HepG2 (cell line): ENCODE measurements at regions not wholly inside any gene's neighbourhood (a gene's known extent, or its start where the extent isn't known, plus 50 kb on each side); places are given as distances from the start of the nearest gene placed in this dataset.

Experiments
- ATAC-seq: fragments of 200-7000 bp; cut with Tn5 transposase; 3 replicates; pipeline ENCODE4 v1.9.1; 2020; ENCODE audit warnings: mild to moderate bottlenecking, moderate library complexity
- BruUV-seq: library from RNA; stranded (reverse); fragments of 400-500 nt; replicated peaks from 2 replicates; lab custom pipeline; 2021; lab: Mats Ljungman, UMichigan
- CTCF ChIA-PET: fragments of 300-600 bp; formaldehyde crosslinking; extraction: SDS; loops from one replicate; lab custom pipeline; 2021; ENCODE audit warnings: low total read pairs, inconsistent platforms, low intra/inter-chr PET ratio; lab: Yijun Ruan, JAX
- POLR2A ChIA-PET: fragments of 350-600 bp; sonication (Branson Sonifier 250); formaldehyde crosslinking; loops from one replicate; lab custom pipeline; 2020; ENCODE audit warnings: antibody characterized with exemption, inconsistent platforms; lab: Yijun Ruan, JAX
- DNase-seq: peaks from one replicate; pipeline ENCODE4 v3.0.0-alpha.2; 2015; ENCODE audit warnings: low spot score
- FAIRE-seq: peaks from 3 replicates; lab custom pipeline; 2011; peaks lifted over from hg19 to GRCh38; lab: Jason Lieb, UNC
- H2AFZ ChIP-seq: one replicate; pipeline ENCODE4 v1.6.1; 2011; ENCODE audit warnings: low read length, inconsistent platforms
- H3K27ac ChIP-seq: fragments of 300-600 bp; 3 replicates; pipeline ENCODE4 v1.8.0; 2011; ENCODE audit warnings: mixed run types, mild to moderate bottlenecking, mixed read lengths, low read length, inconsistent platforms; ENCODE audit not compliant: insufficient read depth; ENCODE audit errors: extremely low read length
- H3K27me3 ChIP-seq, 2 experiments: fragments of 200-600 bp in 1 of 2; 2 replicates in 1 of 2; 3 replicates in 1 of 2; pipeline versions ENCODE4 v1.6.0 to v1.8.0; 2011; ENCODE audit warnings: low read length in 2 of 2, mild to moderate bottlenecking in 2 of 2, moderate library complexity in 2 of 2, inconsistent platforms in 1 of 2; ENCODE audit not compliant: insufficient read depth in 2 of 2, control insufficient read depth in 1 of 2
- H3K36me3 ChIP-seq, 2 experiments: fragments of 200-600 bp in 1 of 2; replicated peaks in 1 of 2; 2 replicates in 1 of 2; 3 replicates in 1 of 2; pipeline versions ENCODE4 v1.5.1 to v1.8.0; 2011; ENCODE audit warnings: low read length in 2 of 2, inconsistent platforms in 1 of 2; ENCODE audit not compliant: insufficient read depth in 2 of 2, control insufficient read depth in 1 of 2
- H3K4me1 ChIP-seq: 2 replicates; pipeline ENCODE4 v1.5.1; 2012; ENCODE audit warnings: low read length, inconsistent platforms; ENCODE audit not compliant: insufficient read depth
- H3K4me2 ChIP-seq: 2 replicates; pipeline ENCODE4 v1.6.0; 2011; ENCODE audit warnings: low read depth, low read length, inconsistent platforms
- H3K4me3 ChIP-seq, 3 experiments: fragments of 200-600 bp in 1 of 3; sonication (generic), shearing (Covaris generic) in 1 of 3; replicated peaks in 1 of 3; 2 replicates each; pipeline ENCODE4 v1.5.1; 2011 to 2016; ENCODE audit warnings: low read length in 3 of 3, inconsistent platforms in 2 of 3, low read depth in 2 of 3, mild to moderate bottlenecking in 2 of 3, control low read depth in 1 of 3, mixed read lengths in 1 of 3; ENCODE audit not compliant: insufficient read depth in 1 of 3
- H3K79me2 ChIP-seq: one replicate; pipeline ENCODE4 v1.6.1; 2011; ENCODE audit warnings: low read length, inconsistent platforms; ENCODE audit not compliant: insufficient read depth
- H3K9ac ChIP-seq: 2 replicates; pipeline ENCODE4 v1.6.0; 2011; ENCODE audit warnings: mild to moderate bottlenecking, low read depth, low read length, inconsistent platforms; ENCODE audit not compliant: insufficient read depth
- H3K9me3 ChIP-seq: 2 replicates; pipeline ENCODE4 v1.5.1; 2012; ENCODE audit warnings: mild to moderate bottlenecking, low read length
- H4K20me1 ChIP-seq: 2 replicates; pipeline ENCODE4 v1.6.0; 2011; ENCODE audit warnings: inconsistent platforms, mild to moderate bottlenecking, low read length, moderate library complexity; ENCODE audit not compliant: insufficient read depth
- in situ Hi-C: cut with HindIII; loops from 2 replicates; pipeline ENCODE4 v1.10.0; 2017; ENCODE audit warnings: low pct_unique_long_range_greater_than_20kb; ENCODE audit not compliant: extremely low pct_ligation_motif_present
- intact Hi-C: fragments of 100-400 bp; cut with micrococcal nuclease; formaldehyde crosslinking; loops from one replicate; pipeline ENCODE4 v1.10.0; 2022; ENCODE audit not compliant: unreplicated experiment
- TF ChIP-seq, protein P1 (sequence below), 2 experiments: sonication (generic) in 1 of 2; formaldehyde crosslinking in 1 of 2; IDR thresholded peaks; 2 replicates each; pipeline versions ENCODE4 v1.4.0 to v1.6.1; 2018 to 2020; ENCODE audit warnings: missing genetic modification reagents in 2 of 2, borderline replicate concordance in 1 of 2, low read depth in 1 of 2, mild to moderate bottlenecking in 1 of 2, missing biosample characterization in 1 of 2
- TF ChIP-seq, protein P2 (sequence below): sonication (generic); formaldehyde crosslinking; IDR thresholded peaks from 2 replicates; pipeline ENCODE4 v1.4.0; 2020; ENCODE audit warnings: mild to moderate bottlenecking, missing genetic modification reagents, borderline replicate concordance
- TF ChIP-seq, protein P3 (sequence below): sonication (generic); formaldehyde crosslinking; IDR thresholded peaks from 2 replicates; pipeline ENCODE4 v1.5.0; 2020; ENCODE audit warnings: mild to moderate bottlenecking, missing genetic modification reagents, borderline replicate concordance

DNA sequence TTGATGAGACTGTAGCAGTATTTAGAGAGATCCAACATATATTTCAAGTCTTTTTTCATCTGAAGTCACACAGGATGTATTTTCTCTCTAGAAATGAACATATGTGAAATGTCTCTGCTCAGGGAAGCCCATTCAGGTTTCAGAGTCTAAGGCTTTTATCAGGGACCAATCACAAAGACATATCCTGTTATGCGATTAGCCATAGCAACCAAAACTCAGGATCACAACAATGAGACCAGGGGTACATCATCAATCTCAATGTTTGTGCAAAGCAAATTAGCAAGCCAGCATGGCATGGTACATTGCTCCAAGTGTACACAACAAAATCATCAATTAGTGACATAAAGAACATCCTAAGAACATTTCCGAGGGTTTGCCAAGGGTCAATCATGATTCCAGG lies 99.2 kb upstream of the AMN1 start (continued):
- TF ChIP-seq, protein P1, sequence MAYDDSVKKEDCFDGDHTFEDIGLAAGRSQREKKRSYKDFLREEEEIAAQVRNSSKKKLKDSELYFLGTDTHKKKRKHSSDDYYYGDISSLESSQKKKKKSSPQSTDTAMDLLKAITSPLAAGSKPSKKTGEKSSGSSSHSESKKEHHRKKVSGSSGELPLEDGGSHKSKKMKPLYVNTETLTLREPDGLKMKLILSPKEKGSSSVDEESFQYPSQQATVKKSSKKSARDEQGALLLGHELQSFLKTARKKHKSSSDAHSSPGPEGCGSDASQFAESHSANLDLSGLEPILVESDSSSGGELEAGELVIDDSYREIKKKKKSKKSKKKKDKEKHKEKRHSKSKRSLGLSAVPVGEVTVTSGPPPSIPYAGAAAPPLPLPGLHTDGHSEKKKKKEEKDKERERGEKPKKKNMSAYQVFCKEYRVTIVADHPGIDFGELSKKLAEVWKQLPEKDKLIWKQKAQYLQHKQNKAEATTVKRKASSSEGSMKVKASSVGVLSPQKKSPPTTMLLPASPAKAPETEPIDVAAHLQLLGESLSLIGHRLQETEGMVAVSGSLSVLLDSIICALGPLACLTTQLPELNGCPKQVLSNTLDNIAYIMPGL (CRISPR knock-in tag; IDR thresholded peaks at IDR 0.05; ENCODE audit: borderline replicate concordance in 1 of 2, low read depth in 1 of 2), result no peak
- TF ChIP-seq, protein P2, sequence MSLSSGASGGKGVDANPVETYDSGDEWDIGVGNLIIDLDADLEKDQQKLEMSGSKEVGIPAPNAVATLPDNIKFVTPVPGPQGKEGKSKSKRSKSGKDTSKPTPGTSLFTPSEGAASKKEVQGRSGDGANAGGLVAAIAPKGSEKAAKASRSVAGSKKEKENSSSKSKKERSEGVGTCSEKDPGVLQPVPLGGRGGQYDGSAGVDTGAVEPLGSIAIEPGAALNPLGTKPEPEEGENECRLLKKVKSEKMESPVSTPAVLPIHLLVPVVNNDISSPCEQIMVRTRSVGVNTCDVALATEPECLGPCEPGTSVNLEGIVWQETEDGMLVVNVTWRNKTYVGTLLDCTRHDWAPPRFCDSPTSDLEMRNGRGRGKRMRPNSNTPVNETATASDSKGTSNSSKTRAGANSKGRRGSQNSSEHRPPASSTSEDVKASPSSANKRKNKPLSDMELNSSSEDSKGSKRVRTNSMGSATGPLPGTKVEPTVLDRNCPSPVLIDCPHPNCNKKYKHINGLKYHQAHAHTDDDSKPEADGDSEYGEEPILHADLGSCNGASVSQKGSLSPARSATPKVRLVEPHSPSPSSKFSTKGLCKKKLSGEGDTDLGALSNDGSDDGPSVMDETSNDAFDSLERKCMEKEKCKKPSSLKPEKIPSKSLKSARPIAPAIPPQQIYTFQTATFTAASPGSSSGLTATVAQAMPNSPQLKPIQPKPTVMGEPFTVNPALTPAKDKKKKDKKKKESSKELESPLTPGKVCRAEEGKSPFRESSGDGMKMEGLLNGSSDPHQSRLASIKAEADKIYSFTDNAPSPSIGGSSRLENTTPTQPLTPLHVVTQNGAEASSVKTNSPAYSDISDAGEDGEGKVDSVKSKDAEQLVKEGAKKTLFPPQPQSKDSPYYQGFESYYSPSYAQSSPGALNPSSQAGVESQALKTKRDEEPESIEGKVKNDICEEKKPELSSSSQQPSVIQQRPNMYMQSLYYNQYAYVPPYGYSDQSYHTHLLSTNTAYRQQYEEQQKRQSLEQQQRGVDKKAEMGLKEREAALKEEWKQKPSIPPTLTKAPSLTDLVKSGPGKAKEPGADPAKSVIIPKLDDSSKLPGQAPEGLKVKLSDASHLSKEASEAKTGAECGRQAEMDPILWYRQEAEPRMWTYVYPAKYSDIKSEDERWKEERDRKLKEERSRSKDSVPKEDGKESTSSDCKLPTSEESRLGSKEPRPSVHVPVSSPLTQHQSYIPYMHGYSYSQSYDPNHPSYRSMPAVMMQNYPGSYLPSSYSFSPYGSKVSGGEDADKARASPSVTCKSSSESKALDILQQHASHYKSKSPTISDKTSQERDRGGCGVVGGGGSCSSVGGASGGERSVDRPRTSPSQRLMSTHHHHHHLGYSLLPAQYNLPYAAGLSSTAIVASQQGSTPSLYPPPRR (CRISPR knock-in tag), result no peak

DNA sequence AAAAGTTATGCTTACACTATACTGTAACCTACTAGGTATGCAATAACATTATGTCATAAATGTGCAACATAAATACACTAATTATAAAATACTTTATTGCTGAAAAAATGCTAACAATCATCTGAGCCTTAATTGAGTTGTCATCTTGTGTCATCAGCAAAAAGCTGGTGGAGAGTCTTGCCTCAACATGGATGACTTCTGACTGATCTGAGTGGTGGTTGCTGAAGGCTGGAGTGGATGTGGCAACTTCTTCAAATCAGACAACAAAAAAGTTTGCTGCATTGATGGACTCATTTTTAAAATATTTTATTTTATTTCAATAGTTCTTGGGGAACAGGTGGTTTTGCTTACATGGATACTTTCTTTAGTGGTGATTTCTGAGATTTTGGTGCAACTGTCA lies 93.9 kb upstream of the AMN1 start:
- Histone ChIP-seq H3K4me2 (no peak overlapping the region), H3K9me3 (peaks cover 9% of the 10 kb centered on the region; the same call in 1 of the 2 replicates), H3K4me3 (no peak overlapping the region), H3K79me2 (no peaks in the 10 kb centered on the region), H3K36me3 (no peaks in the 10 kb centered on the region), H3K27ac (no peak overlapping the region), H3K9ac (no peak overlapping the region), H3K4me1 (no peaks in the 10 kb centered on the region), H3K27me3 (no peaks in the 10 kb centered on the region), H2AFZ (no peak overlapping the region), H4K20me1 (no peaks in the 10 kb centered on the region)
- in situ Hi-C loops (no loop called here), intact Hi-C loops (no loop called here)
- FAIRE-seq (no peak), DNase-seq (no peak), ATAC-seq (no peak)
- ChIA-PET POLR2A (no interaction called here), CTCF (no interaction called here)
- BruUV-seq, result no TSS peak
- TF ChIP-seq, protein P3, sequence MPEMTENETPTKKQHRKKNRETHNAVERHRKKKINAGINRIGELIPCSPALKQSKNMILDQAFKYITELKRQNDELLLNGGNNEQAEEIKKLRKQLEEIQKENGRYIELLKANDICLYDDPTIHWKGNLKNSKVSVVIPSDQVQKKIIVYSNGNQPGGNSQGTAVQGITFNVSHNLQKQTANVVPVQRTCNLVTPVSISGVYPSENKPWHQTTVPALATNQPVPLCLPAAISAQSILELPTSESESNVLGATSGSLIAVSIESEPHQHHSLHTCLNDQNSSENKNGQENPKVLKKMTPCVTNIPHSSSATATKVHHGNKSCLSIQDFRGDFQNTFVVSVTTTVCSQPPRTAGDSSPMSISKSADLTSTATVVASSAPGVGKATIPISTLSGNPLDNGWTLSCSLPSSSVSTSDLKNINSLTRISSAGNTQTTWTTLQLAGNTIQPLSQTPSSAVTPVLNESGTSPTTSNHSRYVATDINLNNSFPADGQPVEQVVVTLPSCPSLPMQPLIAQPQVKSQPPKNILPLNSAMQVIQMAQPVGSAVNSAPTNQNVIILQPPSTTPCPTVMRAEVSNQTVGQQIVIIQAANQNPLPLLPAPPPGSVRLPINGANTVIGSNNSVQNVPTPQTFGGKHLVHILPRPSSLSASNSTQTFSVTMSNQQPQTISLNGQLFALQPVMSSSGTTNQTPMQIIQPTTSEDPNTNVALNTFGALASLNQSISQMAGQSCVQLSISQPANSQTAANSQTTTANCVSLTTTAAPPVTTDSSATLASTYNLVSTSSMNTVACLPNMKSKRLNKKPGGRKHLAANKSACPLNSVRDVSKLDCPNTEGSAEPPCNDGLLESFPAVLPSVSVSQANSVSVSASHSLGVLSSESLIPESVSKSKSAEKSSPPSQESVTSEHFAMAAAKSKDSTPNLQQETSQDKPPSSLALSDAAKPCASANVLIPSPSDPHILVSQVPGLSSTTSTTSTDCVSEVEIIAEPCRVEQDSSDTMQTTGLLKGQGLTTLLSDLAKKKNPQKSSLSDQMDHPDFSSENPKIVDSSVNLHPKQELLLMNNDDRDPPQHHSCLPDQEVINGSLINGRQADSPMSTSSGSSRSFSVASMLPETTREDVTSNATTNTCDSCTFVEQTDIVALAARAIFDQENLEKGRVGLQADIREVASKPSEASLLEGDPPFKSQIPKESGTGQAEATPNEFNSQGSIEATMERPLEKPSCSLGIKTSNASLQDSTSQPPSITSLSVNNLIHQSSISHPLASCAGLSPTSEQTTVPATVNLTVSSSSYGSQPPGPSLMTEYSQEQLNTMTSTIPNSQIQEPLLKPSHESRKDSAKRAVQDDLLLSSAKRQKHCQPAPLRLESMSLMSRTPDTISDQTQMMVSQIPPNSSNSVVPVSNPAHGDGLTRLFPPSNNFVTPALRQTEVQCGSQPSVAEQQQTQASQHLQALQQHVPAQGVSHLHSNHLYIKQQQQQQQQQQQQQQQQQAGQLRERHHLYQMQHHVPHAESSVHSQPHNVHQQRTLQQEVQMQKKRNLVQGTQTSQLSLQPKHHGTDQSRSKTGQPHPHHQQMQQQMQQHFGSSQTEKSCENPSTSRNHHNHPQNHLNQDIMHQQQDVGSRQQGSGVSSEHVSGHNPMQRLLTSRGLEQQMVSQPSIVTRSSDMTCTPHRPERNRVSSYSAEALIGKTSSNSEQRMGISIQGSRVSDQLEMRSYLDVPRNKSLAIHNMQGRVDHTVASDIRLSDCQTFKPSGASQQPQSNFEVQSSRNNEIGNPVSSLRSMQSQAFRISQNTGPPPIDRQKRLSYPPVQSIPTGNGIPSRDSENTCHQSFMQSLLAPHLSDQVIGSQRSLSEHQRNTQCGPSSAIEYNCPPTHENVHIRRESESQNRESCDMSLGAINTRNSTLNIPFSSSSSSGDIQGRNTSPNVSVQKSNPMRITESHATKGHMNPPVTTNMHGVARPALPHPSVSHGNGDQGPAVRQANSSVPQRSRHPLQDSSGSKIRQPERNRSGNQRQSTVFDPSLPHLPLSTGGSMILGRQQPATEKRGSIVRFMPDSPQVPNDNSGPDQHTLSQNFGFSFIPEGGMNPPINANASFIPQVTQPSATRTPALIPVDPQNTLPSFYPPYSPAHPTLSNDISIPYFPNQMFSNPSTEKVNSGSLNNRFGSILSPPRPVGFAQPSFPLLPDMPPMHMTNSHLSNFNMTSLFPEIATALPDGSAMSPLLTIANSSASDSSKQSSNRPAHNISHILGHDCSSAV (CRISPR knock-in tag), result no peak
